Right cardiac atrium (tissue), 5 donors: ENCODE measurements at regions not wholly inside any gene's neighbourhood (a gene's known extent, or its start where the extent isn't known, plus 50 kb on each side); places are given as distances from the start of the nearest gene placed in this dataset.

ENCODE experiments used
- ATAC-seq, 2 donors: fragments of 200-7000 bp; cut with Tn5 transposase; one replicate each; pipeline versions ENCODE4 v1.8.0 to v1.9.1; 2020; ENCODE audit warnings: moderate library complexity in 2 of 2, mild to moderate bottlenecking in 1 of 2
- DNase-seq, 3 donors: peaks; one replicate each; pipeline ENCODE4 v3.0.0-alpha.2; 2020
- H3K27ac ChIP-seq: one replicate; pipeline ENCODE4 v1.5.1; 2013; ENCODE audit warnings: mild to moderate bottlenecking, low read length, control low read depth, moderate library complexity
- H3K27me3 ChIP-seq: one replicate; pipeline ENCODE4 v1.6.1; 2013; ENCODE audit not compliant: control insufficient read depth, insufficient read depth
- H3K4me1 ChIP-seq: one replicate; pipeline ENCODE4 v1.6.1; 2013; ENCODE audit warnings: low read length; ENCODE audit not compliant: control insufficient read depth, insufficient read depth
- H3K4me3 ChIP-seq: one replicate; pipeline ENCODE4 v1.5.1; 2013; ENCODE audit warnings: low read length, control low read depth
- H3K9me3 ChIP-seq: one replicate; pipeline ENCODE4 v1.6.1; 2013; ENCODE audit warnings: low read length; ENCODE audit not compliant: control insufficient read depth
- WGBS: extraction: QIAGEN DNeasy Blood & Tissue Kit; methylation state at CpG from one replicate; pipeline ENCODE4 v1.1.7; 2013; 5-methylcytosine and 5-hydroxymethylcytosine counted together
- intact Hi-C, 4 donors: fragments of 100-400 bp; cut with DNase I; formaldehyde crosslinking; loops; one replicate each; pipeline versions ENCODE4 v1.11.0 to v1.14.0; 2022 to 2023
- donor health status: healthy with polysubstance abuse.
- donor health status: DM: no; HTN: yes; CAD: no.
- donor health status: DM: no; HTN: no; CAD: no.
- donor health status: DM: no; HTN: yes; CAD: no; lungs with severe emphysema.
- donor health status: DM: yes; HTN: yes; CAD: no.

DNA sequence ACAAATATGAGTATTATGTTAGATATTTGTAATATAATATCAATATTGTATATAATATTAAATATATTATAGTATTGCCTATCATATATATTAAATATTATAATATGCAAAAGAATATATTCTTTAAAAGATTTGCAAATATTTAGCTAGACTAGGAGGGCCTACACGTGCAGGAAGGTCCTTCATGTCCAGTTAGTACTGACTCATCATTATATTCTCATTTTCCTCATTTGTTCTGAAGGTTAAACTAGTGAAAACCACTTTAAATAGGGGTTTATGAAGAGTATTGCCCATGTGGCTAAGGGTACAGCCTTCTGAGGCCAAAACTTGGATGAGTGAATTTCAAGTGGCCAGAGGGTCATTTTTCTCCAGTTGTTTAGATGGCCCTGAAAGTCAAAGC is 293.0 kb upstream of the VRK2 start:
- DNase-seq (no peak), ATAC-seq (no peak)
- intact Hi-C loops: no loop called here

GRCh38 chr2:57758686-57759085 is 287.9 kb upstream of the VRK2 start:
- Histone ChIP-seq H3K27ac (no peak overlapping the region), H3K4me1 (no peaks in the 10 kb centered on the region), H3K9me3 (no peaks in the 10 kb centered on the region), H3K27me3 (no peaks in the 10 kb centered on the region), H3K4me3 (no peak overlapping the region)
- no peak for DNase-seq
- WGBS: 61% methylated on average over 2 of the region's 2 CpGs
- intact Hi-C loops: no loop called here
- ATAC-seq: no peak

More for the DNA sequence above, 293.0 kb upstream of the VRK2 start:
- Histone ChIP-seq H3K27ac (no peak overlapping the region), H3K4me3 (no peak overlapping the region), H3K9me3 (no peaks in the 10 kb centered on the region), H3K27me3 (no peaks in the 10 kb centered on the region), H3K4me1 (no peaks in the 10 kb centered on the region)
- 81% methylated on average over 1 of the region's 1 CpG for WGBS

- no peak for ATAC-seq
- DNase-seq: no peak
- Histone ChIP-seq H3K27ac (no peak overlapping the region), H3K27me3 (no peaks in the 10 kb centered on the region), H3K4me1 (no peaks in the 10 kb centered on the region), H3K9me3 (no peaks in the 10 kb centered on the region), H3K4me3 (no peak overlapping the region)
- WGBS: 40% methylated on average over 5 of the region's 5 CpGs
- intact Hi-C loops: no loop called here
These were observed 287.5 kb upstream of the VRK2 start for GRCh38 chr2:57759131-57759530.

DNA sequence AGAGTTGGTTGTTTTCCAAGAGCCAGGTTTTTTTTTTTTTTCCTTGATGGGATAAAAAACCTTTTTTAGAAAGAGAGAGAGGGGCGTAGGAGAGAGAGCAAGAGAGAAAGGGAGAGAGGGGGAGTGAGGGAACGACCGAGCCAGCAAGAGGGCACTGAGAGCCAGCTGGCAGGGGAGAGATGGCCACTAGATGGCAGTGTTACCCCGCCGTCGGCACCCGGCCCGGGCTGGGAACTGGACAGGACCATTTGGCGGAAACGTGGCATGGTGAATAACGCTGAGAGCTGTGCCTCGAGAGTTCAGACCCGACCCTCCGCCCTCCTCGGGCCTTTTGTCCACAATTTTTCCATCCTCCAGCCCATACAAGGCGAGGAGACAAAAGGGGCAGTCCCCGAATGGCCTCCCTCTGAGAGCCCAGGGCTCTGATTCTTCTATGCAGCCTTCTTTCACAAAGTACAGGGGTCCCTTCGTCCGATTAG is 286.7 kb upstream of the VRK2 start:
- no peaks in the 10 kb centered on the region for H3K4me1 ChIP-seq
- intact Hi-C loops: no loop called here
- ATAC-seq (peak; percentile 98 to 99), DNase-seq (peak; percentile 79 to 92 (median 91))
- no peaks in the 10 kb centered on the region for H3K9me3 ChIP-seq
- no peaks in the 10 kb centered on the region for H3K27me3 ChIP-seq
- peak overlapping the region; percentile 33 for H3K4me3 ChIP-seq
- H3K27ac ChIP-seq: no peak overlapping the region
- WGBS: 2% methylated on average over 19 of the region's 19 CpGs

GRCh38 chr2:57760381-57760801 is 286.2 kb upstream of the VRK2 start:
- DNase-seq (no peak), ATAC-seq (no peak)
- no peaks in the 10 kb centered on the region for H3K9me3 ChIP-seq
- H3K4me3 ChIP-seq: no peak overlapping the region
- no peaks in the 10 kb centered on the region for H3K27me3 ChIP-seq
- no peaks in the 10 kb centered on the region for H3K4me1 ChIP-seq
- intact Hi-C loops: no loop called here
- 62% methylated on average over 4 of the region's 4 CpGs for WGBS
- no peak overlapping the region for H3K27ac ChIP-seq

DNA sequence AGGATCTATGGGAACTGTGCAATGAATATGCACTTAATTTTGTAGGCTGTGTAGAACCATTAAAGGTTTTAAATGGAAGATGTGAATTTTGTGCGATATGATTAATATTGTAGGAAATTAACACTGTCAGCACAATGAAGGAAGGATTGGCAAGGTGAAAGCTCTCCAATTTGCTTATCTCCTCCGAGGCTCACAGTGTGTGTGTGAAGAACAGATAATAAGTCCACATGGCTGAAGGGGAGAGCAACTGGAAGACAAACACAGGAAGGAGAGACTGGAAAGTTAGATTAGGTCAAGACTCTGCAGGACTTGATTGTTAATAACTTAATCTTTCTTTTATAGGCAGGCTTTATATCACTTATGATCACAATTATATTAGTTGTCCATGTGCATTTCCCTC is 269.7 kb upstream of the VRK2 start:
- 47% methylated on average over 2 of the region's 2 CpGs for WGBS
- H3K9me3 ChIP-seq: no peaks in the 10 kb centered on the region
- intact Hi-C loops: no loop called here
- H3K27ac ChIP-seq: no peak overlapping the region
- no peaks in the 10 kb centered on the region for H3K27me3 ChIP-seq
- ATAC-seq (no peak), DNase-seq (no peak)
- no peak overlapping the region for H3K4me3 ChIP-seq
- H3K4me1 ChIP-seq: no peaks in the 10 kb centered on the region

DNA sequence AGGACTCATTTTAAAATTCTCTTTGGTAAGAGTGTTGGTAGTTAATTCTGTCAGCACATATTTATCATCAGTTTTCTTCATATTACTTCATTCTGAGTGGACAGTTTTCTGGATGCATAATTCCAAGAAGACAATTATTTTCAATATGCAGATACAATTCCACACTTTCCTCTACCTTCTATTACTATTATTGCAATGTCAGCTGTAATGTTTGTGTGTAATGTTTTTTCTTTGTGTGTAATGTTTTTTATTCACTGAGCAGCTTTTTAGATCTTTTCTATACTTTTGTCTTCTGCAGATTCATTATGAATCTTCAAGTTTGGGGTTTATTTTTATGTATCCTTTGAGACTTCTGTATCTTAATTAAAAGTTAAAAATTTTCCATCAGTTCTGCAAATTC is 264.0 kb upstream of the VRK2 start:
- Histone ChIP-seq H3K27me3 (no peaks in the 10 kb centered on the region), H3K9me3 (no peaks in the 10 kb centered on the region), H3K27ac (no peak overlapping the region), H3K4me3 (no peak overlapping the region), H3K4me1 (no peaks in the 10 kb centered on the region)
- intact Hi-C loops: no loop called here
- no peak for ATAC-seq
- no peak for DNase-seq

GRCh38 chr2:57793310-57793709 is 253.3 kb upstream of the VRK2 start:
- H3K4me3 ChIP-seq: no peak overlapping the region
- no peaks in the 10 kb centered on the region for H3K9me3 ChIP-seq
- 94% methylated on average over 2 of the region's 2 CpGs for WGBS
- no peaks in the 10 kb centered on the region for H3K4me1 ChIP-seq
- no peak overlapping the region for H3K27ac ChIP-seq
- no peak for DNase-seq
- no peak for ATAC-seq
- intact Hi-C loops: no loop called here
- H3K27me3 ChIP-seq: no peaks in the 10 kb centered on the region

GRCh38 chr2:57796527-57796926 is 250.1 kb upstream of the VRK2 start:
- H3K4me3 ChIP-seq: no peak overlapping the region
- no peak for DNase-seq
- no peak overlapping the region for H3K27ac ChIP-seq
- H3K4me1 ChIP-seq: no peaks in the 10 kb centered on the region
- no peaks in the 10 kb centered on the region for H3K9me3 ChIP-seq
- H3K27me3 ChIP-seq: no peaks in the 10 kb centered on the region
- intact Hi-C loops: no loop called here
- no peak for ATAC-seq
- 22% methylated on average over 2 of the region's 2 CpGs for WGBS

DNA sequence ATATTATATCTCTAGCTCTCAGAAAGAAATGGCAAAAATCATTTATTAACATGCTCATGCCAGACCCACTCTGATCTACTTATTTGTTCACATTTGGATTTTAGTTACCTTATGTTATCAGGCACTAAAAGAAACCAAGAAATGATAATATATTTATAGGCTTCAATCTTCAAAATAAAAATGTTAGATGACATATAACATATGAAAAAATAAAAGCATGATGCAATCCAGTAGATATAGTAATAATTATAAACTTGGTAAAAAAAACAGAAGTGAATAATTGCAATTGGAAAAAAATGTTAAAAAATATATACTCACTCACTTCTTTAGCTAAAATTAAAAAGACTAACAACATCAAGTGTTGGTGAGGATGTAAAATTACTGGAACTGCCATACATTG is 248.3 kb upstream of the VRK2 start:
- Histone ChIP-seq H3K27me3 (no peaks in the 10 kb centered on the region), H3K4me3 (no peak overlapping the region), H3K4me1 (no peaks in the 10 kb centered on the region), H3K27ac (no peak overlapping the region), H3K9me3 (no peaks in the 10 kb centered on the region)
- DNase-seq: no peak
- intact Hi-C loops: no loop called here
- no peak for ATAC-seq

DNA sequence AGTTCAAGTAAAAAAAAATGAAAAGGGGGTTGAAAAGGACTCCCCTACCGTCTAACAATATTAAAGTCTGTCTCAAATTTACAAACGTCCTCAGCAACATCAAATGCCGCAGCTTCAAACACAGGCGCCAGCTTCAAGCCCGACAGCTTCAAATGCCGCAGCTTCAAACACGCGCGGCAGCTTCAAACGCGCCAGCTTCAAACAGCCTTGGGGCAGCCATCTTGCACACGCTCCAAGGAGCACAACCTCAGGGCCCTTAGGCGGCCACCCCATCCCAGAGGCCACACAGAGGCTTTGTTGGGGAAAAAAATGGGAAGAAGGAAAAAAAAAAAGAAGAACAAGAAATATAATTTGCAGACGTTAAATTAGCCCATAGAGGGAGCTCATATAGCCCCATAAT is 244.4 kb upstream of the VRK2 start:
- WGBS: 92% methylated on average over 14 of the region's 14 CpGs
- no peaks in the 10 kb centered on the region for H3K9me3 ChIP-seq
- H3K4me1 ChIP-seq: no peaks in the 10 kb centered on the region
- H3K27ac ChIP-seq: no peak overlapping the region
- ATAC-seq (no peak), DNase-seq (no peak)
- no peak overlapping the region for H3K4me3 ChIP-seq
- no peaks in the 10 kb centered on the region for H3K27me3 ChIP-seq
- intact Hi-C loops: no loop called here

DNA sequence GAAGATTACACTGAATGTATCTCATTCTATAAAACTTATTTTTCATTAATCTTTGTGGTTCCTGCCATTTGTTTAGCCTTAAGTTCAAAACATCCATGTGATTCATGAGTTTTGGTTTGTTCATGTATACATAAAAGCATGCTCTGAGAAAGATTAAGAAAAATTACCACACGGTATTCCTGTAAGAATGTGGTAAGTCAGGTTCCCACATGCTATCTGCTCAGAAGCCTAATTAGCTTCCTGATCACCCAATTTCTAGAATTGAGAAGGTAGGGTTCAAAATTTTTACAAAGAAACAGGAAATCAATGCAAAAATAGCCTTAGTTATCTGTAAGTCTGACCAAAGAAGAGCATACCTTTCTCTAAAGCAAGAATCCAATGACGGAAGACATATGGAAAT is 241.6 kb upstream of the VRK2 start:
- no peak for ATAC-seq
- Histone ChIP-seq H3K9me3 (no peaks in the 10 kb centered on the region), H3K27ac (no peak overlapping the region), H3K4me3 (no peak overlapping the region), H3K27me3 (no peaks in the 10 kb centered on the region), H3K4me1 (no peaks in the 10 kb centered on the region)
- 83% methylated on average over 2 of the region's 2 CpGs for WGBS
- intact Hi-C loops: no loop called here
- no peak for DNase-seq
